ENCODE measurements at regions not wholly inside any gene's neighbourhood (a gene's known extent, or its start where the extent isn't known, plus 50 kb on each side); places are given as distances from the start of the nearest gene placed in this dataset.

DNA sequence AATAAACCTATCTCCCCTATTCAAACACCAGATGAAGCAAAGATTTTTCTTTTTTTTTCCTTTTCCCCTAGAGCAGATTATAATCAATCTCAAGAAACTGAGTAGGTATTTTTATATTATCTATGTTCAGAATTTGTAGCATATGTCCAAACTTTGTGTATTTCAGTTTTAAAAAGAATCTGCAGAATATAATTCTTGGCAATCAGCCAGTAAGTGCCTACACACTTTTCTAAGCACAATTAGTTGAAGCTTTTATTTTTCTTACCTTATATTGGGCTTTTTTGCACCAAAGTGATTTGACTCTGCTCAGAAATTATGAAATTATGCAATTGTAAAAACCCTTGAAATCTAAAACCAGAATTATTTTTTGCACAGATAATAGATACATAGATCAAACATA lies 315.8 kb upstream of the PHF14 start:
- intact Hi-C loops (cut with DNase I) = no loop called here
- Histone ChIP-seq H3K27ac (no peak overlapping the region), H3K9me3 (no peaks in the 10 kb centered on the region), H3K36me3 (no peaks in the 10 kb centered on the region), H3K27me3 (ENCODE audit: low read depth) (no peaks in the 10 kb centered on the region), H3K4me3 (no peak overlapping the region), H3K4me1 (no peaks in the 10 kb centered on the region)
- DNase-seq (no peak), ATAC-seq (no peak)
- TF ChIP-seq, protein P1, sequence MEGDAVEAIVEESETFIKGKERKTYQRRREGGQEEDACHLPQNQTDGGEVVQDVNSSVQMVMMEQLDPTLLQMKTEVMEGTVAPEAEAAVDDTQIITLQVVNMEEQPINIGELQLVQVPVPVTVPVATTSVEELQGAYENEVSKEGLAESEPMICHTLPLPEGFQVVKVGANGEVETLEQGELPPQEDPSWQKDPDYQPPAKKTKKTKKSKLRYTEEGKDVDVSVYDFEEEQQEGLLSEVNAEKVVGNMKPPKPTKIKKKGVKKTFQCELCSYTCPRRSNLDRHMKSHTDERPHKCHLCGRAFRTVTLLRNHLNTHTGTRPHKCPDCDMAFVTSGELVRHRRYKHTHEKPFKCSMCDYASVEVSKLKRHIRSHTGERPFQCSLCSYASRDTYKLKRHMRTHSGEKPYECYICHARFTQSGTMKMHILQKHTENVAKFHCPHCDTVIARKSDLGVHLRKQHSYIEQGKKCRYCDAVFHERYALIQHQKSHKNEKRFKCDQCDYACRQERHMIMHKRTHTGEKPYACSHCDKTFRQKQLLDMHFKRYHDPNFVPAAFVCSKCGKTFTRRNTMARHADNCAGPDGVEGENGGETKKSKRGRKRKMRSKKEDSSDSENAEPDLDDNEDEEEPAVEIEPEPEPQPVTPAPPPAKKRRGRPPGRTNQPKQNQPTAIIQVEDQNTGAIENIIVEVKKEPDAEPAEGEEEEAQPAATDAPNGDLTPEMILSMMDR (IDR thresholded peaks at IDR 0.05) = no peak

DNA sequence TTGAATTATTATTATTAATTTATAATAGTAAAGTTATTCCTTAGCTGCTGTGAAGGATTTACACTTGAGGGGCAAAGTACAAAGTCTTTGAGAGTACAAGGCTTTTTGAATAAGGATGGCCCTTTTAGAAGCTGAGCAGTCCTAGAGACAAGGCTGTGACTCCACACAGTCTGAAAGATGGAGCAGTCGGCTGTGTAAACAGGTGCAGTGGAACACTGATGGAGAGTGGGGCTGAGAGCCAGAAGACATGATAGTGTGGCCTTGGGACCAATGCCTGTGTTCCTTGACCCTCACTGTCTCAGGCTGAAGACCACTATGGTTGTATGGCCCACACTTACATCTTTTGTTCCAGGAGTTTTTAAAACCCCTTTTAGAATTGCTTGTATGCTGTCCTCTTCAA lies 311.2 kb upstream of the PHF14 start:
- ATAC-seq = no peak
- DNase-seq = no peak
- Histone ChIP-seq H3K4me3 (no peak overlapping the region), H3K27me3 (ENCODE audit: low read depth) (no peaks in the 10 kb centered on the region), H3K4me1 (no peaks in the 10 kb centered on the region), H3K27ac (no peak overlapping the region), H3K9me3 (no peaks in the 10 kb centered on the region), H3K36me3 (no peaks in the 10 kb centered on the region)
- intact Hi-C loops (cut with DNase I) = no loop called here
- TF ChIP-seq, protein P1 (IDR thresholded peaks at IDR 0.05) = no peak

DNA sequence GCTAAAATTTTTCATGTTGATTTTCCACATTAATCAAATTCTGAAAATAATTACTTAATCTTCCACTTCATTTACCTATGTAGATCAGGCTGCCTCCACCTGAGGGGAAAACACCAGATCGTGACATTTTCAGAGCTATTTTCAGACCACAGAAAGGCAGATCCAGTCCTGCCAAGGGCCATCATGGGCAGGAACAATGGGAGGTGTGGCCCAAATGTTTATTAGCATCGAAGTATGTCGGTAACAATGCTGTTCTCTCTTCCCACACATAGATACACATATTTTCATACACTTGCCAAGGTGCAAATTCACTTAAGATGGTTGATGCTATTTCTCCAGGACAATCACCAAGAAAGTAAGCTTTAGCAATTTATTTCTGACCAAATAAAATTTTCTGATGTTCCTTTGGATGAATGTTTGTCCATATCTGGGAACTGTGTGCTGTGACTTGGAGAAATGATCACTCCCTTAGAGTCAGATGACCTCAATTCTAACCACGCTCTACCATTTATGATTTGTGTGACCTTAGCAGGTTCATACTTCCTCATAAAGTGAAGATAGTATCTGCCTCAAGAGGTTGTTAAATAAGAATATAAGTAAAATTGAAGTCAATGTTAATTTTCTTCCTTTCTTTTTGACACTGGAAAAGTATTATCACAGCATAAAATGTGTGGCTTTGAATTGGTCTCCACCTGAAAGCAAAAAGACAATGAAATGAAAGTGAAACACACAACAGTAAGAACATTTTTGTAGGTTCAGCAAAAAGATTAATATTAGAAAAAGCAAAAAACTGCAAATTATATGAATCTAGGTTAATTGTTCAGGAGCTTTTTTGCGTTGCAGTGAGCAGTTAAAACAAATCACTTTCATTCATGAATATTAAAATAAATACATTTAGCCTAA lies 310.4 kb upstream of the PHF14 start:
- Histone ChIP-seq H3K4me1 (no peaks in the 10 kb centered on the region), H3K36me3 (no peaks in the 10 kb centered on the region), H3K4me3 (no peak overlapping the region), H3K27ac (no peak overlapping the region), H3K9me3 (no peaks in the 10 kb centered on the region), H3K27me3 (ENCODE audit: low read depth) (no peaks in the 10 kb centered on the region)
- DNase-seq (no peak), ATAC-seq (no peak)
- intact Hi-C loops (cut with DNase I) = no loop called here
- TF ChIP-seq, protein P1 (IDR thresholded peaks at IDR 0.05) = no peak

DNA sequence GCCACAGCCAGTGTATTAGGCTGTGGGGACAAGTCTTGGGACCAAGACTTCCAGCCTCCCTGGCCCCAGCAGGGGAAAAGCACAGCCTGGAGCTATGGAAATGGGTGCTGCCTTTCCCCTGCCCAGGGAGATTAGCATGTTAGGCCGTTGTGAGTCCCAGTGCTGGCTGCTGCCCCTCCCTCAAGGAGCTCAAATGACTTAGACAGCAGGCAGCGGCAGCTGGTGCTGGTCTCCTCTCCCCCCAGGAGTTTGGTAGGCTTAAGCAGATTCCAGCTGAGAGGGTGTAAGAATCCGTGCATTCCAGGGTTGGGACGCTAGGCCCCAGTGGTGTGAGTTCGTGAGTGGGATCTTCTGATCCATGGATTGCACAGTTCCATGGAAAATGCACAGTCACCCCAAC lies 301.5 kb upstream of the PHF14 start:
- Histone ChIP-seq H3K27me3 (ENCODE audit: low read depth) (no peaks in the 10 kb centered on the region), H3K27ac (no peak overlapping the region), H3K36me3 (no peaks in the 10 kb centered on the region), H3K9me3 (no peaks in the 10 kb centered on the region), H3K4me3 (no peak overlapping the region), H3K4me1 (no peaks in the 10 kb centered on the region)
- DNase-seq = no peak
- ATAC-seq = no peak
- TF ChIP-seq, protein P1 (IDR thresholded peaks at IDR 0.05) = no peak
- intact Hi-C loops (cut with DNase I) = no loop called here

DNA sequence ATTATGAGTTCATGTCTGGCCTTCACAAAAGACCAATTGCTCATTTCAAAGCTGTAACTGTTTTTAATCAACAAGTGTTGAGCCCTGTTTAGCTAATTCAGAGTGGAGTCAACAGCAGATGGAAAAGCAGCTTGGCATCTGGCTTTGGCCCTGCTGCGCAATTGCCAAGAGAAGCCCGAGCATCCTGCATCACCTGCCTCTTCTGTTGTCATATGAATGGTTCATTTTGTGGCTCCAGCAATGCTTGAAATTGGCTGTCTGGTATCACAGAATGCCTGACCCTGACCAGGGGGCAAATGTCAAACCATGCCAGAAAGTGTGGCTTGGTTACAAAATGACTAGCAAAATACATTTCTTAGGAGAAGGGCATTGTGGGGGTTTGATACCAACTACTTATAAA lies 296.5 kb upstream of the PHF14 start:
- no peak for DNase-seq
- intact Hi-C loops (cut with DNase I) = no loop called here
- Histone ChIP-seq H3K36me3 (no peaks in the 10 kb centered on the region), H3K27ac (no peak overlapping the region), H3K27me3 (ENCODE audit: low read depth) (no peaks in the 10 kb centered on the region), H3K9me3 (no peaks in the 10 kb centered on the region), H3K4me3 (no peak overlapping the region), H3K4me1 (no peaks in the 10 kb centered on the region)
- TF ChIP-seq, protein P1 (IDR thresholded peaks at IDR 0.05) = no peak
- ATAC-seq = no peak

Data from lower lobe of right lung (tissue), 2 donors.